GM19463 (cell line): ENCODE measurements at regions not wholly inside any gene's neighbourhood (a gene's known extent, or its start where the extent isn't known, plus 50 kb on each side); places are given as distances from the start of the nearest gene placed in this dataset.

Experiments used
- ATAC-seq: cut with Tn5 transposase; IDR thresholded peaks from one replicate; pipeline ENCODE4 v1.9.1; 2021; ENCODE audit warnings: mild to moderate bottlenecking, moderate library complexity; ENCODE audit not compliant: unreplicated experiment

GRCh38 chr1:98333406-98333805 lies 328.1 kb upstream of the SNX7 start:
- no peak for ATAC-seq

- no peak for ATAC-seq
These were observed 329.7 kb upstream of the SNX7 start for GRCh38 chr1:98331718-98332311.

GRCh38 chr1:98331243-98331642 lies 330.3 kb upstream of the SNX7 start:
- no peak for ATAC-seq

GRCh38 chr1:98330224-98330623 lies 331.3 kb upstream of the SNX7 start:
- ATAC-seq = no peak

DNA sequence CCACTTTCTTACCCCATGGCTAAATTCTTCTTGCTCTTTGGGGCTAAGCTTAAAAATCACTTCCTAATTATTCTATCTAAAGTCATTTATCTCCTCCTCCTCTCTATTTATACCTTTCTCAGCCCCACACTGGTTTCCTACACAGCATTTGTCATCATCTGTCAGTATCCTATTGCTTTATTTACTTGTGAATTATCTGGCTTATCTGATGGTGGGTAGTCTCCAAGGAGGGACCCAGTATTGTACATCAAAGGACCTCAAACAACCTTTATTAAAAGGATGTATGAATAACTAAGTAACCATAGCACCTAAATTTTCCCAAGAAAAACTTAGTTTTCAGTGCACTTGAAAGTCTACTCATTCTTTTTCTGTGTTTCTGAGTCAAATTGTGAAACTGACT lies 332.7 kb upstream of the SNX7 start:
- ATAC-seq = no peak

DNA sequence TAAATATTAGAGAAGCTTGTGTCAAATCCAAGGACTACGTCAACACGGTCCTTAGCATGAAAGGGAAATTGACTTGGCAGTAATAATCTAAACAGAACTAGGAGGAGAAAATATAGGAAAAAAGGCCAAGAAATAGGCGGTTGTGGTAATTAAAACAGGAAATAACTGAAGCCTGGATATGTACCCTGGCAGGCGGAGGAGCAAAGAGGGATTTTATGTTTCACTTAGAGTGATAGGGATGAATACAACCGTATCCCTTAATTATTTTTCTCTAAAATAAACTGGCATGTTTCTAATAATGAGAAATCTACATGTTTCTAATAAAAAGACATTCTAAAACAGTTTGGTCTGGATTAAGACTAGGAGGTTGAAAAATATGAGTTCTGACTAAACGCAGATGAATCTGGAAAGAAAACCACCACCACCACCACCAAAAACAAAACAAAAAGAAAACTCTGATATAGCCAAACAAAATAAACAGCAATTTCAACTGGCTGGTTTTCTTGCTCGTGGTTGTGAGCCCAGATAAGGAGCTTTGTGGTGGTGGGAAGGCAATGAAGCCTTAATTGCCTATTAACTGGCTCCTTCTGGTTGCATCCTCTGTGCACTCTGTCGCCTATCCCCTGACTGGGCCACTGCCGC lies 334.2 kb upstream of the SNX7 start:
- ATAC-seq = no peak

DNA sequence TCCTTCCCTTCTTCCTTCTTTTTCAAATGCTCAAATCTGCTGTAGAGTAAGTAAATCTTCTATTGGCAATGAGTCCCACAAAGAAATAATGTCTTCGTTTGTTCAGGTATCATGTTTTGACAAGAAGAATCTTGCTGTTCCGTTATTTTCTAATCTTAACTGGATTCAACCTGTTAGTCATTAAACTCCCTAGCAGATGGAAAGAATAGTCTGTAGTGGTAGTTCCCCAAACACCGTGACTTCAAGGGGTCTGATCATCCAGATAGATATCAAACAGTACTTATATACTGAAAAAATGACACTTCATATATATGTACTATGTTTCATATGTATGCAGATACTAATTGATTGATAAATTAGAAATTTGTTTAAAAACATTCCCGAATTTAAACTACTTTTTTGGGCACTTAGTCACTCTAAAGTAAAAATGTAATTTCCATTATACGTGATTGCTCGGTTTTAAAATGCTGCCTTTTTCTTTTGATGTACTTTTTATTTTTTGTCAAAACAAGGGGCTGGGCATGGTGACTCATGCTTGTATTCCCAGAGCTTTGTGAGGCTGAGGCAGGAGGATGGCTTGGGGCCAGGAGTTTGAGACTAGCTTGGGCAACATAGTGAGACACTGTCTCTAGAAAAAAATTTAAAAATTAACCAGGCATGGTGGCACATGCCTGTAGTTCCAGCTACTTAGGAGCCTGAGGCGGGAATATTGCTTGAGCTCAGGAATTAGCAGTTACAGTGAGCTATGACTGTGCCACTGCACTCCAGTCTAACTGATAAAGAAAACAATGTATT lies 335.7 kb upstream of the SNX7 start:
- ATAC-seq = no peak

DNA sequence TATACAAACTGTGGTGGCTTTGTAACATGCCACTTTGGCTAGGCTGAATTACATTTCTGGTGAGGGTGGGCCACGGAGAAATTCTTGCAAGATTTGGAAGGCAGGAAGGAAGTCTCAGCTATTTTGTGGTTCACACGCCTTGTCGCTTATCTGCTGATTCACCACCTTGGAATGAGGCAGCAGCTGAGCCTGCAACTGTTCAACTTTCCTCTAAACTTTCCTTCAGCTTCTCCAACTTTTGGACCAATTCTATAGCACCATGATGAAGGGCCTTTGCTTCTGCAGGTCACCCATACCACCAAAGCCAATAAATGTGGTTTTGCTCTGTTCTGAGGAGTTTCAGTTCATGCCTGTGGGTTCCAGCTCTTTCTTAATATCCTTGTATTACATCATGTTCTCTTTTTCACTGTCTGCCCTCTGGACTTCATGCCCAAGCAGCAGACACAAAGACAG lies 337.6 kb upstream of the SNX7 start:
- no peak for ATAC-seq

DNA sequence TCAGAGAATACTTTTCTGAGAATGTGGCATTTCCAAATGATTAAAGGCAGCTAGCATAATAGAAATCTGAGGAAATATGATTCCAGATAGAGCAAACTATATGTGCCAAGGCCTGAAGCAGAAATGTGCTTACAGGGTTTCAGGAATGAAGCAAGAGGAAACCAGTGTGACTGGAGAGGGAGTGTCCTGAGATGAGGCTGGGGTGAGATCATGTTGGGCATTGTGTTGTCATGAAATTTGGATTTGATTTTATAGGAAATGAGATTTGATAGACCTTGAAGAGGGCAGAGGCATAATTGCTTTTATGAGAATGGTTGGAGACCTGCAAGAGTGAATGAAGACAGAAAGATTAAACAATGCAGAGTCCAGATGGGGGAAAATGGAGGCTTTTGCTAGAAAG lies 338.1 kb upstream of the SNX7 start:
- no peak for ATAC-seq

DNA sequence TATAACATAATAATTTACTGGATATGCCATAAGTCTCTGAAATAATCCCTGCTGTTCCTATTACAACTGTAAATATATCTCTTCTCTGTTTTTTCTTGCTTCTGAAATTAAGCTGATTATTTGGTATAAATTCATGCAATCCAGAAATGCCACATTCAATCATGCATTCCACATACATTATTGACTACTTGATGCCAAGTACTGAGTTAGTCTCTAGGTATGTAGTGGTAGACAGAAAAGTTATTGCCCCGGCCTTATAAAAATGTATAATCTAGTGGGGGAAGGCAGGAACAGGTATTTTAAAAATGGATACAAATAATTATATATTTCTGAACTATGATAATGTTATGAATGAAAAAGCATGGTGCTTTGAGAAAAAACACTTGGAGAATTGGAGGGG lies 338.6 kb upstream of the SNX7 start:
- ATAC-seq = no peak

DNA sequence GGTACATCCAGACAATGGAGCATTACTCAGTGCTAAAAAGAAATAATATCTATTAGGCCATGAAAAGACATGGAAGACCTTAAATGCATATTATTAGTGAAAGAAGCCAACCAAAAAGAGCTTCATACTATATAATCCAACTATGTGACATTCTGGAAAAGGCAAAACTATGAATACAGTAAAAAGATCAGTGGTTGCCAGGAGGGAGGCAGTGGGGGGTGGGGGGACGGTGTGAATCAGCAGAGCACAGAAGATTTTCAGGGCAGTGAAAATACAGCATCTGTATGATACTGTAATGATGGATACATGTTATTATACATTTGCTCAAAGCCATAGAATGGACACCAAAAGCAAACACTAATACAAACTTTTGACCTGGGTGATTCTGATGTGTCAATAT lies 339.4 kb upstream of the SNX7 start:
- no peak for ATAC-seq

DNA sequence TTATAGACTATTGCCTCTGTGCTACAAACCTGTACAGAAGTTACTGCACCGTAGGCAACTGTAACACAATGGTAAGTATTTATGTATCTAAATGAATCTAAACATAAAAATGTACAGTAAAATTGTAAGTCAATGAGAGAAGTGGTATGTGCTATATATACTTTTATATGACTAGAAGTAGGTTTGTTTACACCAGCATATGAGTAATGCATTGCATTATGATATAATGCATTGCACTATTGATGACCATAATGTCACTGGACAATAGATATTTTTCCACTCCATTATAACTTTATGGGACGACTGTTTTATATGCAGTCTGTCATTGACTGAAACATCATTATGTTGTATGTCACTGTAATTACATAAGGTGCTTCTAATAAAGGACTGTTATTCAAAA lies 340.3 kb upstream of the SNX7 start:
- no peak for ATAC-seq

DNA sequence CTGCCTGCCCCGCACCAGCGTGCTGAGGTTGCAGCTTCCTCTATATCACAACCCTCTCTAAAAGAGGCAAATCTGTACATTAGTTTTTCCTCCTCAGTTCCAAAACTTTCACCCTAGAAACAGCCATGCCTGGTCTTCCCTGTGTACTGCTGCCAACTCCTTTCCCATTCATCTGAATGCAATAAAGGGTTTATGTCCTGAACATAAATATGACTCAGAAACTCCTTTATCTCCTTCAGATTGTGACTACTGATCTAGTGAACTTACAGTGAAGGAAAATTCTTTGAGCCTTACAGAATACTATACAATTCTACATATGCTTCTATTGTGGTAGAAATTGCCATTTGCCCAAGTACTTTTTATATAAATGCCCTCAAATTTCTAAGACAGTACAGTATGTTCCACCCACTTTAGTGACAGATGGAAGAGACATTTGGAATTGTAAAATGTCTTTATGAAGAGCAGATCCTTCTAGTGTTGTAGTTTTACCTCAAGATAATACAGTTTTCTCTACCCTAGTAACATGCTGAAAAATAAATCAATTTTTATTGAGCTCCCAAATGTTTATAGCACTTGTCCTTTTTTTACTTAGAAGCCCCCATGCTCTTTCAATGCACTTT lies 345.1 kb upstream of the SNX7 start:
- no peak for ATAC-seq

DNA sequence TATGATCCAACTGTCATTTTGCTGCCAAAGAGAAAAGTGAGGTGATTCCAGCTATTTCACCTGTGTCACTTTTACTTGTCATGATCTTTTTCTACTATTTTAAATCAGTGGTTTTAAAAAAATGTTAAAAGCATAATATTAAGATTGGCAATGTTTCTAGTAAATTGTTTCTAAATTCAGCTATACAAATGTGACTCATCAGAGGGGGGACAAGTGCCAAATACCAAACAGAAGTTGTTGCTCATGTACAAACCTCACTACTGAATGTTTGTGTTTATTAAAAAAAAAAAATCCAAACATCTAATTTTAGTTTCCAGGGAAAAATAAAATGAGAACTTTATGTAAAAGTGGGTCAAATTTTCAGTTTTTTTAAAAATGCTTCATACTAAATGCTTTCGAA lies 346.2 kb upstream of the SNX7 start:
- ATAC-seq = no peak

GRCh38 chr1:98314601-98315000 lies 346.9 kb upstream of the SNX7 start:
- no peak for ATAC-seq

GRCh38 chr1:98306517-98307089 lies 354.9 kb upstream of the SNX7 start:
- ATAC-seq = no peak

DNA sequence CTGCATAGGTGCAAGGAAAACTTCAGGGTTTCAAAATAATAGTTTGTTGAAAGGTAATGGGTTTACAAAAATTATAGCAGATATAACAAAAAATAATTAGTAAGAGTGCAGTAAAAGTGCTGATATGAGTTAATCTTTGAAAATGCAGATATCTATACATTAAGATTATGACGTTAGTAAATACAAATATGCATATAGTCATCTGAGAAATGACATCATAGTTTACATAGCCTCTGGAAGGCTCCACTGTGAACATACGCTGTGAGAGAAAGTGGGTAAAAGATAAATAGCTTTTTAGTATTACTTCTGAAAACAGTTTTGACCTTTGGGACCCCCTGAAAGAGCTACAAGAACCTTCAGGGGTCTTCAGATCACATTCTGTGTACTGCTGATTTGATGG lies 356.2 kb upstream of the SNX7 start:
- ATAC-seq = no peak

DNA sequence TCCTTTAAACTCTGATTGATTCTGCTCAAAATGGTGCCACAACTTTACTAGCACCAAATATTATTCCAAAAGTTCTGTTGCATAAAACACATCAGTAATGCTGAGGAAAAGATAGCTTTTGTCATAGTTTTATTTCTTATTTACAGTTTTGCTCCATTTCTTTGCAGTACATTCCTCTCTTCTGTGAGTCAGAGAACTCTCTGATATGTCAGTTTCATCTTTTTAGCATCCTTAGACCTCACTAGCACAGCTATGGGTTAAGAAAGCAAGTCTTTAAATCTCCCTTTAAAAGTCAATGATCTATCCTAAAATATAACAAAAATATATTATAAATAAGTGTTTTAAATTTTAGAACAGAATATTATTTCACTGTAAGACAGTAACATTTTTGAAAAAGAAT lies 356.6 kb upstream of the SNX7 start:
- ATAC-seq = no peak

GRCh38 chr1:98299861-98300260 lies 361.7 kb upstream of the SNX7 start:
- ATAC-seq = no peak

- no peak for ATAC-seq
These were observed 362.2 kb upstream of the SNX7 start for GRCh38 chr1:98299313-98299712.

DNA sequence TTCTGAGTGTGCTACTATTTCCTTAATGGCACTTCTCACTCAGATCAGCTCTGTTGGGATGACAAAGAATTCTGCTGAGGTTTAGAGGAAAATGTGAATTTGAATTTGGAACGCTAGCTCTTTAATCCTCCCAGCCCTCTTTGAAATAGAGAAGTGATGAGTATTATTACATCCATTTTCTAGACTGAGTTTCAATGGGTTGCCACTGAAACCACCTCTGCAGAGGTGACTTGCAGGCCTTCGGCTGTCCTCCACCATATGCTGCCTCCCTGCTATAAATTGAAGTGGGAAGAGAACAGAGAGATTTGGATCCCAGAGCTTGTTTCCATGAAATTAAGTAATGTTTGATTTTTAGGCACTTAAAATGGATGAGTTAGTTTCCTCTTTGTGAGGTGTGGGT lies 363.2 kb upstream of the SNX7 start:
- ATAC-seq = no peak
